T follicular helper cell (primary cell): ENCODE measurements at regions not wholly inside any gene's neighbourhood (a gene's known extent, or its start where the extent isn't known, plus 50 kb on each side); places are given as distances from the start of the nearest gene placed in this dataset.
"Not testable (repeated sequence)": the region's sequence is repeated elsewhere in the genome, so short reads cannot be mapped to it uniquely, and the experiment has no call there.

Experiments
- DNase-seq: peaks from one replicate; pipeline ENCODE4 v3.0.0-alpha.2; 2020; ENCODE audit warnings: low read depth

DNA sequence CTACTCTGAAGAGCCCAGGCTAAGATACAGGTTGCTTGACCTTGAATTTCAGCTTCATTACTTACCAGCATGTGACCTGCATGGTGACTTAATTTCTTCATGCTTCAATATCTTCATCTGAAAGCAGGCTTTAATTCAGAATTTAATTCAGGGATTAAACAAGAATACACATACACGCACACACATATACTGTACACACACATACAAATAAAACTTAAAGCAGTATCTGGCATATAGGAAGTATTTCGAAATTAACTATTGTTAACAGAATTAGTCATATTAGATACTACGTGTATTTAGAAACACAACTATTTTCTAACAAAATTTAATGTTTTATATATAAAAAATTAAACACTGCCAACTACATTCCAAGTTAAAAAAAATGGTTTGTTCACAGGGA is 640.3 kb downstream of the SLC6A15 start:
- no peak for DNase-seq

DNA sequence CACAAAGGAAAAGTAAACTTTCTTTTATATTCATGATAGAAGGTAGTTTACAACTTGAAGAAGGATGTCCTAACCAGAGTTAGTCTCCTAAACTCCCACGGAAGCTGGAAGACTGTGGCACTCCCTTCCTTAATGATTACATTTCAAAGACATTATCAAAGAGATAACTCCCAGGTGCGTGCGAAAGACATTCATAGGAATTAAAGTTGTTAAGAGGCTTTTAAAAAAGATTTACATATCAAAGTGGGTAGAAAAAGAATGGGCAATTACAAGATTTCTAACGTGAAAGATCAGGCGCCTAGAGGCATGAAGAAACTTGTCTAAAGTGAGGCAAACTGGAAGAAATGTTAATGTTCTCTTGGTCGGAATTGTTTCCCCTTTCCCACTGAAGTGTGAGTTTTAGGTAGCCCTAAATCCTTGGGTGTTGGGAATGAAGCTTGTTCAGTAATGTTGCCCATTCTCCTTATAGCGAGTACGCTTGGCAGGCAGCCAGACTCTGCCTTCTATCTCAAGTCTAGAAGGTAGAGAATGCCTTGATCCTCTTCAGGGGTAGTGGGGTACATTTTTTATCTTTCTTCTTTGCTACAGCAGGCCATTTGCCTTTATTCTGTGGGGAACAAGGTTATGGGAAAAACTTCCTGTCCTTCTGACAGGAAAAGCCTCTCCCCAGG is 642.0 kb downstream of the SLC6A15 start:
- DNase-seq = no peak

DNA sequence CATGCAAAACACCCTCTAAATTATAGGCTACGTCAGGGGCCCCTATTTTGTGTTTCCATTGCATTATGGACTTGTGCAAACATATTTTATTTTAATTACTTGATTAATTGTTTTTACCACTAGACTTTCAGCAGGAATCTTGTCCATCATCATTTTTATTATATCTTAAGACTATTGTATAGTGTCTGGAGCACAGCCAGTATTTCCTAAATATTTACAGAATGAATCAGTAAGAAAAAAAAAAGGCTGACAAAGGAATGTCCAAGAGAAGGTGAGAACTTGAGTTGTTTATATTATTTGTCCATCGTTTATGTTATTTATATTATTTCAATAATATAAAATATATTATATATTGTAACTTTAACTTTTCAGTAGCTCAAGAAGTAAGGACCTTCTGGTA is 664.7 kb downstream of the SLC6A15 start:
- no peak for DNase-seq

DNA sequence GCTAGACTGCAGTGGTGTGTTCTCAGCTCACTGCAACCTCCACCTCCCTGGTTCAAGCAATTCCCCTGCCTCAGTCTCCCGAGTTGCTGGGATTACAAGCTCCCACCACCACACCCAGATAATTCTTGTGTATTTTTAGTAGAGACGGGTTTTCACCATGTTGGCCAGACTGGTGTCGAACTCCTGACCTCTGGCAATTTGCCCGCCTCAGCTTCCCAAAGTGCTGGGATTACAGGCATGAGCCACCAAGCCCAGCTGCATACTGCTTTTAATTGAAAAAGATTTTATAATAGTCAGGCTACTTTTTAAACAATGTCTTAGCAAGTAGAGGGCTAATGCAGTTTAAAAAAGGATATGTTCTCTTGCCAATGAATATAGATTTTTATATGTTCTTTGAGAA is 668.9 kb downstream of the SLC6A15 start:
- no peak for DNase-seq

DNA sequence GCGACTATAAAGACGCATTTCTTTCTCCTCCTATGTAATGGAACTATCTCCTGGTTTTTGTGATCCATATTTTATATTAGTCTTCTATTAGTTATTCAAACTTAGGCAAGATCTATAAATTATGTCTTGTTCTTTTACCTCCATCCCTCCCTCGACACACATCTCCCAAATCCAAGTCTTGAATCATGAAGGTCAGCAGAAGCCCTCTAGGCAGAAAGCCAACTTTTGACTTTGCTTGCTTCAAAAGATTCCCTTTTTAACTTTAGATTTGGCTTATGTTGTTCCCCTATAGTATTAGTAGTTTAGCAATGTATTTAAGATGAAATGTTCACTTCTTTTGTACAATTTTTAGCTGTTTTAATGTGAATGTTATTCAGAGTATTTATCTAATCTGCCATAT is 689.8 kb downstream of the SLC6A15 start:
- DNase-seq = no peak

DNA sequence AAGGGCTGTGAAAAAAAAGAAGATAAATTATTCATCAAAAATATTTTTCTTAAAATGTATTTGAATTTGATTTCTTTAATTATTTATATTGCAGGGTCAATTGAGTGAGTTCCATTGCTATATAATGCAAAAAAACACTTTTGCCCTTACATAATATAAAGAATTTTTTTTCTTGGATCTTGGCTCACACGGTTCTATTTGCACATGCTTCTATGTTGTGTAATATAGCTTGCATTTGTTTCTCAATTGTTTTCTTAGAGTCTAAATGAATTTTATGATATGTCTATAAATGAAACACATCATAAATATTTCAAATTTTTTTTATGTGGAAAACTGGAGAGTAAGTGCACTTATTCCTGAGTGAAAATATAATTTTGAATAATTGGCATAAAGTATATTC is 694.2 kb downstream of the SLC6A15 start:
- DNase-seq = no peak

DNA sequence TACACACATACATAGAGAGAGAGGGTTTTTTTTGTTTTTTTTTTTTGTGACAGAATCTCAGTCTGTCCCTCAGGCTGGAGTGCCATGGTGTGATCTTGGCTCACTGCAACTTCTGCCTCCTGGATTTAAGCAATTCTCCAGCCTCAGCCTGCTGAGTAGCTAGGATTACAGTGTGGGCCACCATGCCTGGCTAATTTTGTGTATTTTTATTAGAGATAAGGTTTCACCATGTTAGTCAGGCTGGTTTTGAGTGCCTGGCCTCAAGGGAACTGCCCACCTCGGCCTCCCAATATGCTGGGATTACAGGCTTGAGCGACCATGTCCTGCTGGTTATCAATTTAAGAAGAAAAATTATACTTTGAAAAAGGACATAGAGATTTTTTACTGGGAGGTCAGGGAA is 710.6 kb downstream of the SLC6A15 start:
- no peak for DNase-seq

DNA sequence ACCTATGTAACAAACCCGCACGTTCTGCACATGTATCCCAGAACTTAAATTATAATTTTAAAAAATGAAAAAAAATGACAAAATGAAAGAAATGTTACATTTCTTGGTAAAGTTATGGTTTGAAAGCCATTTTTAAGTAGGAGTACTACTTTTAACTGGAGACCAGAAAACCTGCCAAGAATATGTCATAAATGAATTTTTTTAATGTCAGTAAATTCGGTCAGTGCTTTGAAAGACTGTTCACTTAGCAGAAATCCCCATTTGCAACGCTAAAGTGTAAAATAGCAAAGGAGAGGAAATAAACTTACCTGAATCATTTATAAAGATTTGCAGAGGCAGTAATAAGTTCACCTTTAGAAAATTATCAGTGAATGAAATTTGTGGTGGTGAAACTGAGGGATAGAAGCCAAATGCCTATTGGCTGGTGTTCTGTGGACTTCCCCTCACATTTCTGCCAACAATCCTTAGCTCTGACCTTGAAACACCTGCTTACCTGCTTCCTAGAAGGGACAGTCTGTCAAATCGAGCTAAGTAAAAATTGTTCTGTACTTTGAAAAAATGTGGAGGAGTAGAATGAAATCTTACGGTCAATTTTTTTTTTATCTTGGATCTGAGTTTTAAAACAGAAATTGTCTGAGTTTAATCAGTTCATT is 714.2 kb downstream of the SLC6A15 start:
- no peak for DNase-seq

DNA sequence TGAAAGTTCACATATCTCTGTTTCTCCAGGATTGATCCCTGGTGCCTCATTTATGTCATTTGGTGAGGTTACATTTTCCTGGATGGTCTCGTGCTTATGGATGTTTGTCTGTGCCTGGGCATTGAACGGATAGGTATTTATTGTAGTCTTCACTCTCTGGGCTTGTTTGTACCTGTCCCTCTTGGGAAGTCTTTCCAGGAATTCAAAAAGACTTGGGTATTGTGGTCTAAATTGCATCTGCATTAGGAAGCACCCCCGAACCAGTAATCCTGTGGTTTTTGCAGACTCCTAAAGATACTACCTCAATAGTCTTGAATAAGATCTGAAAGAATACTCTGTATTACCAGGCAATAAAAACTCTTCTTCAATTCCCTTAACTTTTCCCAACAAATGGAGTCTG is 720.8 kb downstream of the SLC6A15 start:
- DNase-seq = no peak

DNA sequence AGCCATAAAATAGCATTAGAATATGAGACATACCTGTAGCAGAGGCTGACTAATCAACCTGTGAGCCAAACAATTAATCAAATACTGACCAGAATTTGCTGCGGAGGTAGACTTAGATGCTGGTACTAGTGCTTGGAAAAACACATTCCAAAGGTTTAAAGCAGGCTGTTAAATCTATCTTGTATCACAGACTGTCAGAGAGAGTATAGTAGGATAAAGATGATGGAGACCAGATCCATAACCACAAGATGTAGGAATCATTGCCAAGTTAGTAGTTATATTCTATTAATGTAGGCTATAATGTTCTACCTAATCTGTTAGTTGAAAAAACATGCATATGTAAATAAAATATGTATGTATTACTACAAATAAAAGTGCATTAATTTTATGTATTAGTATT is 726.2 kb downstream of the SLC6A15 start:
- no peak for DNase-seq

DNA sequence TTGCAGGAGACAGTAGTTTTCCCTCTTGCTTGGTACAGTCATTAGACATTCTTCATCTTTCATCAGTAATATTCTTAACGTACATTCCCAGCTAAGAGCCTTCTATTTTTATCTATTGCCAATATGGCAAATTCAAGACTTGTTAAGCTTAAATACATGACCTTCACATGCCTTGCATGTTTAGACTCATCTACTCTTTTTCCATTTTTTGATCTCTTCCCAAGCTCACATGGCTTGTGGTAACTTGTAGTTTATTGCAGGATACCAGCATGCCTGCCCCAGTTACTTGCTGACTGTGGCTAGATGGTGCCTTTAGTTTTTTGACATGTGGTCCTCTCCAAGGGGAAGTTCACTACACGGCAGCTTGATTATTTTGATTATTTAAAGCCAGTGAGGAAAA is 729.0 kb downstream of the SLC6A15 start:
- no peak for DNase-seq

DNA sequence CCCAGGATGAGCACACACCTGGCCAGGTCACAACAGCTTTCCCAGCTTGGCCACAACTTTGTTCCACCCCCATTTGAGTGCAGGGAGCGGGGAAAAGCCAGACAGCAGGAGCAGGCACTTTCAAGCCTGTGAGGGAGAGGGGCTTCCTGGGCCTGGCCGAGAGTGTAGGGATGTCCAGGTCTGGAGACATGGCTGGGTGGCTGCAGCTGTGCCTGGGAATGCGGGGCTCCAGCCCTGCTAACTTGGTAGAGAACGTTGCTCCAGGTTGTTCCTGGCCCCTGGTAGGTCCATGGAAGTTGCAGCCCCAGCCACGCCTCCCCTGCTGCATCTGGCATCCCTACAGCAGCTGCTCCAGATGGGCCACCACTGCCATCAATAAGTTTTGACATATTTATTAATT is 738.5 kb downstream of the SLC6A15 start:
- DNase-seq = no peak

DNA sequence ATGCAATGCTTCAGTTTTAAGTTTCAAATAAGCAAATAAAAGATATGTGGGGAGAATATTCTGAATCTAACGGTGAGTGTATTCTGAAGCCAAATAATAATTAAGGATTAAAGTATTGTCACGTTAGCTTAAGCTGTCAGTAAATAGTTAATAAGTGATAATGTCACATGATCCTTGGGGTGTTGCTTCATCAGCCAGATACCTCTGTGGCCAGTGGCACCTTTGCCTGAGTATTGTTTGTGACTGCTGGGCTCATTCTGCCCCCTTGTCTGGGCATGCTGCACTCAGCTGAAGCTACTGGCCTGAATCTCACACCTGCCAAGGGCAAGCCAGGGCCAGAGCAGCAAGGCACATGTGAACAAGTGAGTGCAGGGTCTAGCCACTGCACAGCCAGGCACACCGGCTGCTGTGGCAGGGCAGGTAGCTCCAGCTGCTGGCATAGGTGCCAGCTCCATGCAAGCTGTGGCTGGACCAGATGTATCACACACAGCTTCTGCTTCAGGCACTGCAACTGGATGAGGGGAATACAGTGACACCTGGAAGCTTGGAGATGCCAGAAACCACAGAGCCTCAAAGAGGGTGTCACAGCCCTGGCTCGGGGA is 739.7 kb downstream of the SLC6A15 start:
- DNase-seq = no peak

DNA sequence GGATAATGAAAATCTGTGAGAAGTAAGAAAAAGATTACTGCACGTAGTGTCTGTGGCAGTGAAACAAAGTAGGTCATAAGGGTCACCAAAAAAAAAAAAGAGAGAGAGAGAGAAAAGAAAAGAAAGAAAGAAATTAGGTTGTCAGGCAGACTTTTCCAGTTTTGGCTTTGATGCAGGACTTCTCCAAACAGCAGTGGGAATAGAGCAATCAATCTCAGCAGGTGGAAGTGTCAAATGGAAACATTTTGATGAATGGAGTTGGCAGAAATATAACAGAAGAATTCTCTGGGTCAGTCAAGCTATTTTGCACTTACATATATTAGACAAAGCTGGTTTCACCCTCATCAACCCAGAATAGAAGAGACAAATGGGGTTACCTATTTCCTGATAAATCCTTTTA is 745.8 kb downstream of the SLC6A15 start:
- no peak for DNase-seq

DNA sequence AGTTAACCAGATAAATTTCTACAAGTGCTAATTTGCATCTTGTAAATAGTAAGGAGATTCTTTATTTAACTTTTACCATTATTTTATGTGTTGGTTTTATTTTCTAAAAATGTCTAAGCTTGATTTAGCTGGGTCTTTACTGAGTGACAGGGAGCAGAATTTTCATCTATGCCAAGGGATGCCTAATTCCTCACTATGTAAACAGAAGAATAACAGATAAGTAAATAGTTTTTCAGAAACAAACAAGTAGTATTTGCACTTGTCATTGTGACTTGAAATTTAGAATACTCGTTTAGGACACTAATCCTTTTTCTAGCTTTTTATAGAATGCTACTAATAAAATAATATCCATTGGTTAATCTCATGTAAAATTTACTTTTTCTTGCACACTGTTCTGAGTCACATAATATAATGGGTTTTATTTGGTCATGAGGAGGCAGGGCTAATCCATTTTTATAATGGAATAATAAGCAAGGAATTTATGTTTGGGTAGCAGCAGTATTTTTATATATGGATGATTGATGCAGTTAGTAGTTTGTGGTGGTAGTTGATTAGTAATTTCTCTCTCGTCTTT is 746.5 kb downstream of the SLC6A15 start:
- DNase-seq = no peak

DNA sequence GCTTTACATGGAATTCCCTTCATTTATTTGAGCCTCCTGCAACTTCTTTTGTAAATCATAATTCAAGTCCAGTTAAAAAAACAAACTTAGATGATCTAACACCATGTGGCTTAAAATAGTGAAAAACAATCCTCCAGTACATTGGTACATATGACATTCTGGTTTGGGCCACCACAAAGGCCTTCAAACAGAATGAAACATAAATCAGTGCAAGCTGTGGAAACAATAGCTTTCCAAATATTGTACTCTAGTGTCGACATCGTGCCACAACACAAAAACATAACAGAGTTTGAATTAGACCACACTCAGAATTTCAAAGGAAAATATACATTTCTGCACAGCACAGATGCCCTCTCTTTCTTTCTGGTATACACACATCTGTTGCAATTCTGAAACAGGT is 751.3 kb downstream of the SLC6A15 start:
- DNase-seq = no peak

DNA sequence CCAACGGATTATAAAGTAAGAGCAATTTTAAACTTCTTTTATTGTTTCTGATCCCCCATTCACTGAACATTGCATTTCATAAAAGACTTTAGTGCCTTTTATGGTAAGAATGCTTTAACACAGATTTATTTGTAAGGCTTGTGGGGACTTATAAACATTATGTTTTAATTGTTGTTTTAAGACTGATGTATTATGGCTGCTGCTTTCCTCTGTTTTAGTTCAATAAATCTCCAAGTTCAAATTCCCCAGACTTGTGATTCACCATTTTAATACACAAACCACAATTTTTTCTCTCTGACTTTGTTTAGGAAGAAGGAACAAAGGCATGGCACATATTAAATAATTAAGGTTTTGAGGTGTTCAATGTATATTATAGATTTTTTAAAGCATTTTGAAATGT is 753.3 kb downstream of the SLC6A15 start:
- no peak for DNase-seq

DNA sequence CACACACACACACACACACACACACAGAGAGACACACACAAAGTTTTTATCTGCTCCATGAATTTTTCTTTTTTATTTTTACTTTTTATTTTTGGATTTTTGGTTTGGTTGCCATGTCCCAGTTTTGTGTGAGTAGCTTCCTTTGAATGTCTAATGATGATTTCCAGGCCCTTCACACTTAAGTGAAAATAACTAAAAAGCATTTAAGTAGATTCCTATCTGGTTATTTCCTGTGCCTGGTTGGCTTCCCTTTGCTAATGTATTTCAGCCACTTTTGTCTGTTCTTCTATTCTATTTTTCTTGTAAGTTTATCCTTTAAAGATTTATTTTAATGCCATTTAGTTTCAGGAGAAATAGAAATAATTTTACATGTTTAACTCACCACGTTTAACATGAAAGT is 755.4 kb downstream of the SLC6A15 start:
- no peak for DNase-seq

DNA sequence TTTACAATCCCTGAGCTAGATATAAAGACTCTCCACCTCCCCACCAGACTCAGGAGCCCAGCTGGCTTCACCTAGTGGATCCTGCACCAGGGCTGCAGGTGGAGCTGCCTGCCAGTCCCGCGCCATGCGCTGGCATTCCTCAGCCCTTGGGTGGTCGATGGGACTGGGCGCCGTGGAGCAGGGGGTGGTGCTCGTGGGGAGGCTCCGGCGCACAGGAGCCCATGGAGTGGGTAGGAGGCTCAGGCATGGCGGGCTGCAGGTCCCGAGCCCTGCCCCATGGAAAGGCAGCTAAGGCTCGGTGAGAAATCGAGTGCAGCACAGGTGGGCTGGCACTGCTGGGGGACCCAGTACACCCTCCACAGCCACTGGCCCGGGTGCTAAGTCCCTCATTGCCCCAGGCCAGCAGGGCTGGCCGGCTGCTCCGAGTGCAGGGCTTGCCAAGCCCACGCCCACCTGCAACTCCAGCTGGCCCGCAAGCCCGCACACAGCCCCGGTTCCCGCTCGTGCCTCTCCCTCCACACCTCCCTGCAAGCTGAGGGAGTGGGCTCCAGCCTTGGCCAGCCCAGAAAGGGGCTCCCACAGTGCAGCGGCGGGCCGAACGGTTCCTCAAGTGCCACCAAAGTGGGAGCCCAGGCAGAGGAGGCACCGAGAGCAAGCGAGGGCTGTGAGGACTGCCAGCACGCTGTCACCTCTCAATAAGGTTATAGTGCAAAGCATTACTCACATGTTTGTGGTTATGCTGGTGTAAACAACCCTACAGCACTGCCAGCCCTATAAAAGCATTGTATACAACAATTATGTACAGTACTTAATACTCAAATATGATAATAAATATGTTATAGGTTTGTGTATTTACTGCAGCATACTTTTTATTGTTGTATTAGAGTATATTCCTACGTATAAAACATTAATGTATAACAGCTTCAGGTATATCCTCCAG is 757.3 kb downstream of the SLC6A15 start:
- not testable (repeated sequence) for DNase-seq

DNA sequence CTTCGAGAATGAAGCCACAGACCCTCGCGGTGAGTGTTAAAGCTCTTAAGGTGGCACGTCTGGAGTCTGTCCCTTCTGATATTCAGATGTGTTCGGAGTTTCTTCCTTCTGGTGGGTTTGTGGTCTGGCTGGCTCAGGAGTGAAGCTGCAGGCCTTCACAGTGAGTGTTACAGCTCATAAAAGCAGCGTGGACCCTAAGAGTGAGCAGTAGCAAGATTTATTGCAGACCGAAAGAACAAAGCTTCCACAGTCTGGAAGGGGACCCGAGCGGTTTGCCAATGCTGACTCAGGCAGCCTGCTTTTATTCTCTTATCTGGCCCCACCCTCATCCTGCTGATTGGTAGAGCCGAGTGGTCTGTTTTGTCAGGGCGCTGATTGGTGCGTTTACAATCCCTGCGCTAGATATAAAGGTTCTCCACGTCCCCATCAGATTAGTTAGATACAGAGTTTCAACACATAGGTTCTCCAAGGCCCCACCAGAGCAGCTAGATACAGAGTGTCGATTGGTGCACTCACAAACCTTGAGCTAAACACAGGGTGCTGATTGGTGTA is 758.1 kb downstream of the SLC6A15 start:
- DNase-seq = not testable (repeated sequence)

DNA sequence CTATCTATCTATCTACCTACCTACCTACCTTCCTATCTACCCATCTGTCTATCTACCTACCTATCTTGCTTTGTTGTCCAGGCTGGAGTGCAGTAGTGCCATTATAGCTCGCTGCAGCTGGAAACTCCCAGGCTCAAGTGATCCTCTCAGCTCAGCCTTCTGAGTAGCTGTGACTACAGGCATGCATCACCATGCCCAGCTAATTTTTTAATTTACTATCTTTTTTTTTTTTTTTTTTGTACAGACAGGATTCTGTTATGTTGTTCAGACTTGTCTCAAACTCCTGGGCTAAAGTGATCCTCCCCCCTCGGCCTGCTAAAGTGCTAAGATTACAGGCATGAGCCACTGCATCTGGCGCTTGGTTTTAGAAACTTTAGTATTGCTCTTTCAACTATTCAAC is 762.4 kb downstream of the SLC6A15 start:
- DNase-seq = no peak

DNA sequence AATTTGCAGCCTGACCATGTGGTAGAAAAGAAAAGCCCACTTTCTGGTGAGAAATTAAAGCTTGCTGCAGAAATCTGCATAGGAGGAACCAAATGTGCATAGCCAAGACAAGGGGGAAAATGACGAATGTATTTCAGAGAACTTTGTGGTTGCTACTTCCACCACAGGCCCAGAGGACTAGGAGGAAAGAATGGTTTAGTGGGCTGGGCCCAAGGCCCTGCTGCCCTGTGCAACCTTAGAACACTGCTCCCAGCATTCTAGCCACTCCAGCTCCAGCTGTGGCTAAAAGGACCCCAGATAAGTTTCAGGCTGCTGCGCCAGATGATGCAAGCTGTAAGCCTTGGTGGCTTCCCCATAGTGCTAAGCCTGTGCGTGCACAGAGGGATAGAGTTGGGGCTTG is 764.3 kb downstream of the SLC6A15 start:
- DNase-seq = no peak
